Head of caudate nucleus (tissue), 42 donors: ENCODE measurements at regions not wholly inside any gene's neighbourhood (a gene's known extent, or its start where the extent isn't known, plus 50 kb on each side); places are given as distances from the start of the nearest gene placed in this dataset.
"Not testable (repeated sequence)": the region's sequence is repeated elsewhere in the genome, so short reads cannot be mapped to it uniquely, and the experiment has no call there.

Experiments
- DNase-seq, 42 donors: peaks; one replicate each; pipeline versions ENCODE4 v3.0.0 to v3.0.0-alpha.2; 2020 to 2021; ENCODE audit warnings: mixed read lengths in 7 of 42
- intact Hi-C: fragments of 100-400 bp; cut with DNase I; formaldehyde crosslinking; loops from one replicate; pipeline ENCODE4 v1.15.0; 2022

DNA sequence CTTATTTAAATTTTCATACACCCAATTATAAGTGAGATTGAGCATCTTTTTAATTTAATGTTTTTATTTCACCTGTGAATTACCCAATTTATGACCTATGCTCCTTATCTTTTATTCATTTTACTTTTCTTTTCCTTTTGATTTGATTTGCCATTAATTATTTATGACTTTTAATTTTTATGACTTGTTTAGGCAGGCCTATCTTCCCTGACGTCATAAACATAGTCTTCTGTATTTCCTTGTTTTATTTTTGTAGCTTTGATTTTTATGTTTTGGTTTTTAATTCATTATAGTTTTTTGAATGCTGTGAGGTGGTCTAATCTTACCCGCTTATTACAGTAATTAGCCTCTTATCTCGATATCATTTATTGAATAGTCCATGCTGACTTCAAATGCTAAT is 467.1 kb upstream of the FAR2 start:
- no peak for DNase-seq
- intact Hi-C loops, result no loop called here

DNA sequence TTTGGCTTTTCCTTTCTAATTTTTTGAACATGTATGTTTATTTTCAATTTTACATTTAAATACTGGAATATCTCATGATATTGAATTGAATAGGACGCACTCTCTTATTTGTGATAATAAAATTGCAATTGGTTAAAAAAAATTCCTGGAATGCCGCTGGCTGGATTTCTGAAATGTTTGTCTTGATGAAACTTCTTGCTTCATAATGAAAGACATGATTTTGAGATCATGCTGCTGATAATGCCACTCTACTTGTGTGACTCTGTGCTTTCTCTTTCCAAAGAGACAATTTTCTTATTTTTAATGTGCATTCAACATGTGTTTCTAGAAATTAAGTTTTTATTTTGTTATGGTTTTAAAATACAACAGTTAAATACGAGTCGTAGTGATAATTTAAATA is 465.7 kb upstream of the FAR2 start:
- no peak for DNase-seq
- intact Hi-C loops, result no loop called here

DNA sequence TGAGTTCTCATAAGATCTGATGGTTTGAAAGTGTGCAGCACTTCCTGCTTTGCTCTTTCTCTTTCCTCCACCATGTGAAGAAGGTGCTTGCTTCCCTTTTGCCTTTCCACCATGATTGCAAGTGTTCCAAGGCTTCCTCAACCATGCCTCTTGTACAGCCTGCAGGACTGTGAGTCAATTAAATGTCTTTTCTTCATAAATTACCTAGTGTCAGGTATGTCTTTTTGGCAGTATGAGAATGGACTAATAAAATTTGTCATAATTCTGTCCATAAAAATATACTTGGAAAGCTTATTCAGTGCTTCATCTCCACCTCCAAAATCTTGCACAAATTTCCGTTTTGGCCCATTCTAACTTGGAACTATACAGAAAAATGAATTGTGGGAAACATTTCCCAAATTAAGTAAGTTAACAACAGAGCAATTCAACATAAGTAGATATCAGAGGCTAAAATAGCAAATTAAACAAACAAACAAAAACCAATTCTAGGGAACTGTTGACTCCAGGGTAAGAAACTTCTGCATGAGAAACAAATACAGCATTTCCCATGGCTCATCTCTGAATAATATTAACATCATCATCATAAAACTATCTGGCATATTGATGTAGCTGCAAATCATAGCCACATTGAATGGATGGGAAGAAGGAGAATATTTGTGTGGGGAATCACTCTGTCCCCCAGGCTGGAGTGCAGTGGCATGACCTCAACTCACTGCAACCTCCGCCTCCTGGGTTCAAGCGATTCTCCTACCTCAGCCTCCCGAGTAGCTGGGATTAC is 459.5 kb upstream of the FAR2 start:
- intact Hi-C loops, result no loop called here
- no peak for DNase-seq

DNA sequence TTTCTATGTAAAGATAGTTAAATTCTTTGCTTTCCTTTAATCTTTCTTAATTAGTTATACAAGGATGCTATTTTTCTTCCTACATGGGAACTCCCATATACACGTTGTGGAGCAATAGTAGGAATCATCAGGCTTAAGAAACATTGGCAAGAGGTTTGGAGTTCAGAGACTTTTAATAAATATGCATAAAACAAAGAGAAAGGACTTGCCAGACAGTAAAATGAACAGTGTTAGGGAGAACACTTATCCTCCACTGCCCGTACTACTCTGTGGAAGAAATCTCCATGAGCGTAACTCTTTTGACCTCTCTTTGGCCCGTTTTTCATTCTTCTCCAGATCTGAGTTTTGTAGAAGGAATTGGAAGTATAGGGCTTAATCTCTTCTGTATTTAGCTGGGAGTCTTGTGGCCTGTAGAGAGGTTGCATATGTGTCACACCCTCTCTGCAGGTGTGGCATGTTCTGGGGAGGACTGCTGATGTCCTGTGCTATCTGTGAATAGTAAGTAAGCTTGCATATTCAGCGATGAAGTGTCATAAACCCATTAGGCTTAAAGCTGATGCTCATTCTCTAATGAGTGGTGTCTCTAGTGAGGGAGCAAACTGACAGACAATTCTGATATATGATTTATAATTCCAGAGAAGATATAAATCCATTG is 455.4 kb upstream of the FAR2 start:
- no peak for DNase-seq
- intact Hi-C loops, result no loop called here

DNA sequence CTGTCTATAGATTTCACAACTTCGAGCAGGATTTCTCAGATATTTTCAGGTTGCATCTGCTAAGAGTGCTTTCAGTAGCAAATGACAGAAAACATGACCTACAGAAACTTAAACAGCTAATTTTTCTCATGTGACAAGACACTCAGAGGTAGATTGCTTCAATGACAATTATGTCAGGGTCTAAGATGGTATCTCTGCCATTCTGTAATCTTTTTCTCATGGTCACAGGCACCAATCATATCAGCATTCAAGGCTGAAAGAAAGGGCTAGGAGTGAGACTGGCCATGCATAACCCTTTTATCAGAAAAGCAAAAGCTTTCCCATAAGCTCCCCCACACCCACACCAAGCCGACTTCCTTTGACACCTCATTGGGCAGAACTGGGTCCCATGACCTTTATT is 450.5 kb upstream of the FAR2 start:
- intact Hi-C loops, result no loop called here
- DNase-seq, result no peak

DNA sequence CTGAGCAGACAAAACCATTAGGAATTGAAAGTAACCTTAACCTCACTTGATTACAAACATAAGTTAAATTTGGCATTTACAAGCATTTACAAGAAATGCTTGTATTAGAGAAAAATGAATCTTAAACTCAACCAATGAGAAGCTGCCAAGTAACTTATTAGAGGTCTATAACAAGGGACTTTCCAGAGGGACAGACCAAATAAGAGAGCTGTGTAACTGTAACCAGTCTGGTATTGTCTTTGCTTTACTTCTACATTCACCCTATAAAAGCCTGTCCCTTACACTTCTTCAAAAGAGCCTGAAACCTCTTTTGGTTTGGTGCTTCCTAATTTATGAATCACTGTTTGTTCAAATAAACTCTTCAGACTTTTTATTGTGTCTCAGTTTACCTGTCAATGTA is 450.0 kb upstream of the FAR2 start:
- DNase-seq, result no peak
- intact Hi-C loops, result no loop called here

DNA sequence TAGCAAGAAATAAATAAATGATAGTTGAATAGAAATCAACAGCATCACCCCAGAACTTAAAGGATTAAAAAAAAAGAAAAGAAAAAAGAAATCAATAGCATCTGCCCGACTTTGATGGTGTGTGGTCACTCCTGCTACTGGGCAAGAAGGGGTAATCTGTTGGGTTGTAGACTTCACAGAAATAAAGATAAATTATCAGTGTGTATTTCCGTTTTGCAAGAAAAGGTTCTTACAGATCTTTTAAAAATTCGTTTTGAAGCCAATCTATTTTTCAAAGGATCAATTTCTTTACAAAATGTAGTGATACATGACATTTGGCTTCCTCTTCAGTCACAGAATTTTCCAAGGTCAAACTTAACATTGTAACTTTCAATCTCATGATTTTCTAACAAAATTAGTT is 448.9 kb upstream of the FAR2 start:
- intact Hi-C loops, result no loop called here
- DNase-seq, result no peak

DNA sequence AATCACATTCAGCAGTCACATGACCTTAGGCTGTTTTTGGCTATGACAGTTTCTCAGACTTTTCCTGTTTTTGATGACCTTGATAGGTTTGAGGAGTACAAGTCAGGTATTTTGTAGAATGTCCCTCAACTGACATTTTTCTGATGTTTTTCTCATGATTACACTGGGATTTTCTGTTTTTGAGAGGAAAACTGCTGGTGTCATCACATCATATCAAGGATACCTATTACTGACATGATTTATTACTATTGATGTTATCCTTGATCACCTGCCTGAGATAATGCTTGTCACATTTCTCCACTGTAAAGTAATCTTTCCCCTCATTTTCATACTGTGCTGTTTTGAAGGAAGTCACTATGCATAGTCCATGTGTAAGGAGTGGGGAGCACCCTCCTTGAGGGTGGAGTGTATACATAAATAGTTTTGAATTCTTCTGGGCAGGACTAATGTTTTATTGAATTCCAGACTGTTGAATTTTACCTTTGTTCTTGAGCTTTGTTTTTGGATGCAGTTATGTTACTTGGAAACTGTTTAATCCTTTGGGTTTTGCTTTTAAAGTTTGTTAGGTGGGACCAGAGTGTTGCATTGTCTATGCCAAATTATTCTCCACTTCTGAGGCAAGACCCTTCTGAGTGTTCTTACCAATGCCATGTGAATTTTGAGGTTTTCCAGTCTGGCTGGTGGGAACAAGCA is 444.5 kb upstream of the FAR2 start:
- DNase-seq, result no peak
- intact Hi-C loops, result no loop called here

DNA sequence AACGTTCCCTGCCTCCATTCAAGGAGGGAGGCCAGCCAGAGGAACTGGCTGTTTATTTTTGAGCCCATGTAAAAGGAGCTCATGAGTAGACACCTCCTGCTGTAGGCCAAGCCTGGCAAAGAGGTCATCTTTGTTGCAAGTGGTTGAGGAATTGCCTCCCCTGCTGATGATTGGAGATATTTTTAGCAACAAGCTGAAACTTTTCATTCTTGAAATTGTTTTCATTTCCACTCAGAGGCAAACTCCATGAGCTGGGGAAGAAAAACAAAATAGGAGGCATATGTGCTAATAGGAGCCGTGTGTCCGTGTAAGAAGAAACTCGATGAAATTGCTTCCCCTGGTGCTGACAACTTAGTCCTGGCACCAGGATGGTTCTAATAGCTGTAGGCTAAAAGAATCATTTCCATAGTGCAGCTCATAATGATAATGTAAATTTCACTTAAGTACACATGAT is 440.1 kb upstream of the FAR2 start:
- no peak for DNase-seq

DNA sequence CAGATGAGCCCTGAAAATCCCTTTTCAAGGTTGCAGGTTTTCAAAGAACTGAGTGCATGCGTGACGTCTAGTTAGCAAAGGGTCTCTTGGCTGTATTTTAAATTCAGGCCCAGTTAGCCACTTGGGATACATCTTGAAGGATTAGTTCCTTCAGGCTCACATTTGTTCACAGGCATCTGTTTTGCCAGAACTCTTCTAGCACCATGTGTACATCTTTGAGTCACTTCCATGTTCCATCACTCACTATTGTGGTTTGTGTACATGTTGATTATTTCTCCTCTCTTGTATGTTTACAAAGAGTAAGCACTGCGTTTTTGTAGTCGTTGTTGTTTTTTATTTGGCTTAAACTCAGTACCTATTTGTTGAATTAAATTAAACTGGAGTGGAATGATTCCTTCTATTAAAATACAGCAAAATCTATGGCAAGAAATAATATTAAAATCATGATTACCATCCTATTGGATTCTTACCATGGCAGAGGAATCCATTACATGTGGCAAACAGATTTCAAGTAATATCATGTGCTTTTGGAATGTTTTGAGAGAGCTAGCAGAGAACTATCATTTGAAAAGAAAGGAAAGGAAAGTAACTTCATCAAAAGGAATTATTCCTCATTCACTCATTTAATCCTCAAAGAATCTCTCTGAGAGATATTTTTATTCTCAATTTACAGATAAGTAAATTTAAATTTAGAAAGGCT is 438.9 kb upstream of the FAR2 start:
- no peak for DNase-seq
- intact Hi-C loops, result no loop called here

More for the DNA sequence above, 440.1 kb upstream of the FAR2 start:
- intact Hi-C loops, result no loop called here

DNA sequence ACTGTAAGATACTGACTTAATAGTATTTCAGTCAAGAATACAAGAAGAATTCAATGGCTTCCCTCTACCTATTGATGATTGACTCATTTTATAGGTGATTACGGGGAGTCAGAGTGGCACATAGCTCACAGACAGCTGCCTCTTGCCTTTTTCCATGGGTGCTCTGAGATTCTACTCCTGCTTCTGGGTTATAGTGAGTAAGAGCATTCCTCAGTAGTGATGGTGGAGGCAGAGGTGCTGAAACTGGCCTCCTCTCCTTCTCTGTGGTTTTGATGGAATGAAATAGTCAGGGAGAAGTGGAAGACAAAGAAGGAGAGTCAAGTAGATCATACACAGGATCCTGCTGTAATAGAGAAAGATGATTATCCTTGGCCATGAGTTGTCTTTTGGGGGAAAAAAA is 438.2 kb upstream of the FAR2 start:
- intact Hi-C loops, result no loop called here
- no peak for DNase-seq

DNA sequence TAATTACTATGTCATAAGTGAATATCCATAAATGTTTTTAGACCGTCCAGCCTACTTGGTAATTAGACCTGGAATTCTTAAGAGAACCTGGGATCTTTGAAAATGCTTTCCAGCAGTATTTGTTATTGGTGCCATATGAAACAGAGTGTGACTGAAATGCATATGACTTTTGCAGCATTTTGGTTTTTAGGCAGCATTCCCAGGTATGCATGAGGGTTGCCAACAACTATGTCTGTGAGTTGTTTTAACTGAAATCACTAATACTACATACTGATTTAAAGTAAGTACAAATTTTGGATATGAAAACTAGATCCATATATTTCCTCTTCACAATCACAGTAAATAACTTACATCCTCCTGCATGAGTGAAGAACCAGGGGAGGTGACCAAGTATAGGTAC is 437.7 kb upstream of the FAR2 start:
- DNase-seq, result no peak
- intact Hi-C loops, result no loop called here

DNA sequence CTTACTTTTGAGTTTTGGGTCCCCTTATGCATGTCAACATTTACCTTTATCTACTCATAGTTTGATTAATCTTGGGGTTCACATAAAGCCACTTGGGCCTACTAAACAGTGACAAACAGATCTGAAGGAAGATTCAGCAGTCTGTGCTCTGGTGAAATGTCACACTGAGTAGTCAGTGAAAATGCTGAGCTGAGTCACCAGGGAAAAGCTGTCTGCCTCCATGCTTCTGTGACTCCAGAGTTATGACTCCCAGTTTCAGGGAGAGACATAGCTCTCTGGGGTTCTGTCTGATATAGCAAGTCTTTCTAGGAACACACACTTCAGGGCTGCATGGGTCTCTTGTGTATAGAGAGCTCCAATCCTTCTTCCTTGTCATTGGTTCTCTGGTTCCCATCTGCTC is 406.3 kb upstream of the FAR2 start:
- no peak for DNase-seq
- intact Hi-C loops, result no loop called here

DNA sequence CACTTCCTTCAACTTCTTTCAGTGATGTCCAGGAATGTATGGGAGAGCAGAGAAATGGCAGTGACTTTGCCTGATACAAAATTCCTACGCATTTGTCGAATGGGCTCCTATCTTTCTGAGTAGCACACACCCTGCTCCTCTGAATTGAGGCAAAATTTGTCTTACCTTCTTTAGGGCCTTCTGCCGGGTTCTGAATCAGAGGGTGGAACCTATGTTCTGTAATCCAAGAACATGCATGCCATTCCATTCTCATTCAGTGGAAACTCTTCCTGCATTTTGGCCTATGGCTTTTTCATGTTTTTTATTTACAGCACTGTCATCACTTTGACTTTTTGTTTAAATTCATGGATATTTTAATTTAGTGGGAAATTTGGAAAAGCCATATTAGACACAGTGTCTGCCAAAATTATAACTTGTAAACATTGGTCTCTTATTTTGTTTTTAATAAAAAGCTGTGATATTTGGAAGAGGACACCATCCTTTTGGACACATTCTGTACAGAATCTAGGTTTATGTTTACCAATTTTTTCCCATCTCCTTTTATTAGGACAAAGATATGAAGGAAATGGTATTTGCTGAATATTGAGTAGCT is 402.2 kb upstream of the FAR2 start:
- DNase-seq, result no peak
- intact Hi-C loops, result no loop called here

DNA sequence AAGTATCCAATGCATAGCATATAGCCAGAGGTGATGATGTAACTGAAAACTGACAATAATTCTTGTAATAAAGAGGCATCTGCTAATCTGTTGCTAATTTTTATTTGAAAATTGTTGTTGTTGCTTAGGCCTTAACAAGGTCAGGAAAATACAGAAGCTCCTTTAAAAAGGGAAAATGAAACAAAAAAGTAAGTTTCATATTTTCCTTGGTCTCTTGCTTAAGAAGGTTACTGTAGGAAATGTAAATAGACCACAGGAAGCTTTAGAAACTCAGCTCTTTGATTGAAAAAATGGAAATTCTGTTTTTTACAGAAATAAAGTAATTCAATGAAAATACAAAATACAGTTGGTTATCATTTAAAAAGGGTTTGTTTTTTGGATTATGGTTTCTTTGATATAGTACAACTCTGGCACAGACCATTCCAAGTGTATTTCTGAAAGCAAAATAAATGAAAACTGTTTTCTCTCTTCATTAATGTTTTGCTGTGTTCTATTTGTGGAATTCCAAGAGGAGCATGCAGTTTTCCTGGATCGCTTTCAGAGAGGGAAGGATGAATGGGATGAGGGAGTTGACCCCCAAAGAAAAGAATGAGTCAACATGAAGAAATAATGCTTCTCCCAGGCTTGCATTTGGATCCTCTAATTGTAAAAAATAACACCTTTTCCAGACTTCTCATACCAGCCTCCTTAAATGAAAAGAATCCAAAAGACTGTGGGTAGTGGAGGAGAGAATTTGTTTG is 398.0 kb upstream of the FAR2 start:
- intact Hi-C loops, result no loop called here
- DNase-seq, result no peak

DNA sequence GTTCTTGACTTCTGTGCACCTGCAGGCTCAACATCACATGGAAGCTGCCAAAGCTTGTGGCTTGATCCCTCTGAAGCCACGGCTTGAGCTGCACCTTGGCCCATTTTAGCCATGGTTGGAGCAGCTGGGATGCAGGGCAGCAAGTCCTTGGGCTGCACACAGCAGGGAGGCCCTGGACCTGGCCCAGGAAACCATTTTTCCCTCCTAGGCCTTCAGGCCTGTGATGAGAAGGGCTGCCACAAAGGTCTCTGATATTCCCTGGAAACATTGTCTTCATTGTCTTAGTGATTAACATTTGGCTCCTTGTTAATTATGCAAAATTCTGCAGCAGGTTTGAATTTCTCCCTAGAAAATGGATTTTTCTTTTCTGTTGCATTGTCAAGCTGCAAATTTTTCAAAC is 394.1 kb upstream of the FAR2 start:
- DNase-seq, result no peak
- intact Hi-C loops, result no loop called here

DNA sequence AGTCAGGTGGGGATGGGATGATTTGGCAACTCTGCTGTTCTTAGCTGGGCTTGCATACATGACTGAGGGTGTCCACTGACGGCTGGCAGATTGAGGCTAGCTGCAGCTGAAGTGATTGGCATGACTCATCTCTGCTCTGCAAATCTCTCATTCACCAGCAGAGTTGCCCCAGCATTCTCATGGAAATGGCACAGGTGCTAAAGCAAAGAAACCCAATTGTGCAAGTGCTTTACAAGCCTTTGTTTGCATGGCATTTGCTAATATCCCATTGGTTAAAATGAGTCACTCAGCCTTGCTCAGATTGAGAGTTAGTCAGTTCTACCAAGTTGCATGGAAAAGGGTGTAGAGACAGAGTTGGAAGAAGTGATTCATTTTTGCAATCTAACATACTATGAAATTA is 389.7 kb upstream of the FAR2 start:
- intact Hi-C loops, result no loop called here
- DNase-seq, result no peak

DNA sequence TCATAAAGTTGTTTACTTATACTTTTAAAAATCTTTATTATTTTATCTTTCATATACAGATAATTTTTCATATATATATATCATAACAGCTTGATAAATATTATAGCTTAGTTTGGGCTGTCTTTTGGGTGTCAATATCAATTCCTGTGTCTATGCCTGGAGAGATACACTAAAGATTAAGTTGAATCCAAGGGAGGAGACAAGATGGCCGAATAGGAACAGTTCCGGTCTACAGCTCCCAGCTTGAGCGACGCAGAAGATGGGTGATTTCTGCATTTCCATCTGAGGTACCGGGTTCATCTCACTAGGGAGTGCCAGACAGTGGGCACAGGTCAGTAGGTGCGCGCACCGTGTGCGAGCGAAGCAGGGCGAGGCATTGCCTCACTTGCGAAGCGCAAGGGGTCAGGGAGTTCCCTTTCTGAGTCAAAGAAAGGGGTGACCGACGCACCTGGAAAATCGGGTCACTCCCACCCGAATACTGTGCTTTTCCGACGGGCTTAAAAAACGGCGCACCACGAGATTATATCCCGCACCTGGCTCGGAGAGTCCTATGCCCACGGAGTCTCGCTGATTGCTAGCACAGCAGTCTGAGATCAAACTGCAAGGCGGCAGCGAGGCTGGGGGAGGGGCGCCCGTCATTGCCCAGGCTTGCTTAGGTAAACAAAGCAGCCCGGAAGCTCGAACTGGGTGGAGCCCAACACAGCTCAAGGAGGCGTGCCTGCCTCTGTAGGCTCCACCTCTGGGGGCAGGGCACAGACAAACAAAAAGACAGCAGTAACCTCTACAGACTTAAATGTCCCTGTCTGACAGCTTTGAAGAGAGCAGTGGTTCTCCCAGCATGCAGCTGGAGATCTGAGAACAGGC is 388.8 kb upstream of the FAR2 start:
- not testable (repeated sequence) for DNase-seq

More for the DNA sequence above, 388.8 kb upstream of the FAR2 start:
- intact Hi-C loops, result not testable (repeated sequence)
